Thoracic aorta (tissue), 2 donors: ENCODE measurements at regions not wholly inside any gene's neighbourhood (a gene's known extent, or its start where the extent isn't known, plus 50 kb on each side); places are given as distances from the start of the nearest gene placed in this dataset.

Source experiments
- ATAC-seq: fragments of 150-250 bp; one replicate; pipeline ENCODE4 v1.8.0; 2017; ENCODE audit warnings: low read depth; ENCODE audit not compliant: insufficient number of reproducible peaks, low FRiP score
- DNase-seq: peaks from one replicate; pipeline ENCODE4 v3.0.0-alpha.2; 2020; ENCODE audit warnings: low spot score
- H3K27ac ChIP-seq, 2 donors: fragments of 200-600 bp; sonication (generic); 1 replicate in 1 of 2; 2 replicates in 1 of 2; pipeline ENCODE4 v1.5.1; 2016; ENCODE audit warnings: mild to moderate bottlenecking in 2 of 2, moderate library complexity in 2 of 2
- H3K27me3 ChIP-seq: fragments of 200-600 bp; sonication (generic); replicated peaks from 2 replicates; pipeline ENCODE4 v1.6.0; 2016; ENCODE audit warnings: mild to moderate bottlenecking; ENCODE audit not compliant: insufficient read depth
- H3K36me3 ChIP-seq: fragments of 200-600 bp; sonication (generic); one replicate; pipeline ENCODE4 v1.5.1; 2016
- H3K4me1 ChIP-seq, 2 donors: fragments of 200-600 bp; sonication (generic); 1 replicate in 1 of 2; 2 replicates in 1 of 2; pipeline versions ENCODE4 v1.5.1 to v1.6.0; 2016; ENCODE audit warnings: low read depth in 2 of 2, mild to moderate bottlenecking in 1 of 2; ENCODE audit not compliant: control insufficient read depth in 1 of 2
- H3K4me3 ChIP-seq: fragments of 200-600 bp; sonication (generic); 2 replicates; pipeline ENCODE4 v1.5.1; 2016; ENCODE audit warnings: mild to moderate bottlenecking
- H3K9me3 ChIP-seq: fragments of 200-600 bp; sonication (generic); 2 replicates; pipeline ENCODE4 v1.5.1; 2016
- TF ChIP-seq, protein P1 (sequence below): fragments of 200-600 bp; sonication (generic); IDR thresholded peaks from one replicate; pipeline ENCODE4 v1.5.1; 2019; ENCODE audit warnings: antibody characterized with exemption

DNA sequence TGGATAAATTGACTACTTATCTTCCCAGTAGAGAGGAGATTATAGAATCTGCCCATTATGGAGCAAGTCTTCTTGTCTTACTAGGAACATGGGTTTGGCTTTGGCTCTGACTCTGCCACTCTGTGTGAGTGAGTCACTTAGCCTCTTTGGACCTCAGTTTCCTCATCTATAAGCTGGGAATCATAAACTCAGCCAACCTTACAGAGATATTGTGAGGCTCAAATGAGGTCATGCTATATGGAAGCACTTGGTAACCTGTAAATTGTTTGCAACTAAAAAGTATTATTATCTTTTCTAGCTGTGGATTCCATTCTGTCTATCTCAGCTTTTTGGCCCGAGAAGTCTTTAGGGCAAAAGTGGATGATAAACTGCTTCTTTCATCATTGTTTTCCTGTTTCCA lies 186.8 kb upstream of the TSC22D1 start:
- Histone ChIP-seq H3K9me3 (no peaks in the 10 kb centered on the region), H3K27ac (no peak overlapping the region), H3K27me3 (no peaks in the 10 kb centered on the region), H3K4me1 (peaks cover 0 to 22% of the 10 kb centered on the region in 2 donors), H3K4me3 (no peak overlapping the region), H3K36me3 (no peaks in the 10 kb centered on the region)
- DNase-seq, result no peak
- no peak for ATAC-seq
- TF ChIP-seq, protein P1, sequence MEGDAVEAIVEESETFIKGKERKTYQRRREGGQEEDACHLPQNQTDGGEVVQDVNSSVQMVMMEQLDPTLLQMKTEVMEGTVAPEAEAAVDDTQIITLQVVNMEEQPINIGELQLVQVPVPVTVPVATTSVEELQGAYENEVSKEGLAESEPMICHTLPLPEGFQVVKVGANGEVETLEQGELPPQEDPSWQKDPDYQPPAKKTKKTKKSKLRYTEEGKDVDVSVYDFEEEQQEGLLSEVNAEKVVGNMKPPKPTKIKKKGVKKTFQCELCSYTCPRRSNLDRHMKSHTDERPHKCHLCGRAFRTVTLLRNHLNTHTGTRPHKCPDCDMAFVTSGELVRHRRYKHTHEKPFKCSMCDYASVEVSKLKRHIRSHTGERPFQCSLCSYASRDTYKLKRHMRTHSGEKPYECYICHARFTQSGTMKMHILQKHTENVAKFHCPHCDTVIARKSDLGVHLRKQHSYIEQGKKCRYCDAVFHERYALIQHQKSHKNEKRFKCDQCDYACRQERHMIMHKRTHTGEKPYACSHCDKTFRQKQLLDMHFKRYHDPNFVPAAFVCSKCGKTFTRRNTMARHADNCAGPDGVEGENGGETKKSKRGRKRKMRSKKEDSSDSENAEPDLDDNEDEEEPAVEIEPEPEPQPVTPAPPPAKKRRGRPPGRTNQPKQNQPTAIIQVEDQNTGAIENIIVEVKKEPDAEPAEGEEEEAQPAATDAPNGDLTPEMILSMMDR, result no peak

DNA sequence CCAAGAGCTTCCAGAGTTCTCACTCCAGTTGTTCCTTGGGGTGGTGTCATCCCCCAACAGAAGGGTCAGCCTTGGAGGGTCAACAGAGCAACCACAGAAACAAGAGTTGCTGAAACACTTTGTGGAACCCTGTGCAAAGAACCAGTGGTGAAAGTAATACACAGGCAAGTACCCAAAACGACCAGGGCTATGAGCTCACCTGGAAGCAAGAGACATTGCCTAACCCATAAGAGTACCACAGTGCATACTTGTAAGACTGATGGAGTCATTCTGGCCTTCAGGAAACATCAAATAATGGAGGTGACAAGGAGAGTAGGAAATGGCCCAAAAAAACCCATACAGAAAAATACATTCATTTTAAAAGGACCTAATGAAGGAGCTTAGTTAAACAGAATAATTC lies 184.3 kb upstream of the TSC22D1 start:
- H3K27ac ChIP-seq, result no peak overlapping the region
- TF ChIP-seq, protein P1, result no peak

GRCh38 chr13:44759384-44760360 lies 183.5 kb upstream of the TSC22D1 start:
- Histone ChIP-seq H3K9me3 (no peaks in the 10 kb centered on the region), H3K36me3 (no peaks in the 10 kb centered on the region), H3K4me3 (no peak overlapping the region), H3K27me3 (no peaks in the 10 kb centered on the region), H3K4me1 (peaks cover 6 to 30% of the 10 kb centered on the region in 2 donors), H3K27ac (peak overlapping the region; percentile 10 to 25)
- no peak for ATAC-seq
- TF ChIP-seq, protein P1, result no peak
- DNase-seq, result no peak

More for the DNA sequence above, 184.3 kb upstream of the TSC22D1 start:
- no peak for DNase-seq
- Histone ChIP-seq H3K36me3 (no peaks in the 10 kb centered on the region), H3K4me3 (no peak overlapping the region), H3K4me1 (peaks cover 6 to 30% of the 10 kb centered on the region in 2 donors), H3K27me3 (no peaks in the 10 kb centered on the region), H3K9me3 (no peaks in the 10 kb centered on the region)
- no peak for ATAC-seq

DNA sequence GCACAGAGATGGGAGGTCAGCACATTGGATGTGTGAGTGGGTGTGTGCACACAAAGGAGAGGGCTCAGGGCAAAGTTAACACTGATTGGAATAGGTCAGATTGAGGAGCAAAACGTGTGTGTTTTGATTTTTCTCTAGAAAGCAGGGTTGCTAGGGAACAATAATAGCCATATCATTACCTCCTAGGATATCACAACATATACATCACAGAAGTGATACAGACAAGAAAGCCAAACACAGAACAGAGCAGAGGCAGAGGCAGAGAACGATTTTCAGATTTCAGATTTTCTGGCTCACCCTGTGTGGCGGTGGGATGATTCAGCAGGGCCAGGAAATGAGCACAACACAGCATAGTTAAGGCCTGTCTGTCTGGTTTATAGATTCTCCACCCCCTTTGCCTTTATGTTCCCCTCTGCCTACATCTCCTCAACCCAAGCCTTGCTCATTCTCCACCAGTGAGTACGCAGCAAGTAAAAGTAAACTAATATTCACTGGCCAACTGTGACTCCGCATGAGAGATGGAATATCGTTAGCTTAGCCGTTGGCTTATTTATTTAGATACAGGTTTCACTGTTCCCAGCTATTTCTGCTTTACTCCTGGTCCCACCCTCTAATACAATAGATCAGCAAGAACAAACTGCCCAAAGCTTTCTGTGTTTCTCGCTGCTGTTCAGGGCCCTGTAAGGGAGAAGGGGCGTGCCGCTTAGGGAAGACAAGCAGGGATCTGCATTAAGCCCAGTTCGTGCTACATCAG lies 182.7 kb upstream of the TSC22D1 start:
- peak overlapping the region; percentile 10 to 25 for H3K27ac ChIP-seq
- H3K4me1 ChIP-seq, result peaks cover 6 to 30% of the 10 kb centered on the region in 2 donors
- no peaks in the 10 kb centered on the region for H3K27me3 ChIP-seq
- H3K9me3 ChIP-seq, result no peaks in the 10 kb centered on the region
- ATAC-seq (no peak), DNase-seq (no peak)
- H3K36me3 ChIP-seq, result no peaks in the 10 kb centered on the region
- TF ChIP-seq, protein P1, result no peak
- H3K4me3 ChIP-seq, result no peak overlapping the region

DNA sequence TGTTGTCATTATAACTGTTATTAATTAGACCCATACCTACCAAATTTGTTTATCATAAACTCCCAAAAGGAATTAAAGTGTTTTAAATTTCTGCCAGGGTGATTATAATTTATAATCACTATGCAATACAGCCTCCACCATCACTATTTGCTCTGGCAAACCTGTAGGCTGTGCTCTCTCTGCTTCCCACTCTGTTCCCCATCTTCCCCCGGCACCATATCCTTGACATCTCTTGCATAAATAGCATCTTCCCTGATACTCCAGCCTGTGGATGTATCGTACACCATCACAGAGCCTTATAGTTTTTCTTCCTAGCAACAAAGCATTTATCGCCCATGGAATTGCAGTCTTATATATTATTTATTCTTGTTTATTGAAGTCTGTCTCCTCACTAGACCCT lies 181.5 kb upstream of the TSC22D1 start:
- DNase-seq (no peak), ATAC-seq (no peak)
- Histone ChIP-seq H3K4me3 (no peak overlapping the region), H3K36me3 (no peaks in the 10 kb centered on the region), H3K9me3 (no peaks in the 10 kb centered on the region), H3K27ac (no peak overlapping the region), H3K27me3 (no peaks in the 10 kb centered on the region), H3K4me1 (peaks cover 6 to 30% of the 10 kb centered on the region in 2 donors)
- TF ChIP-seq, protein P1, result no peak
